GM12872 (cell line): ENCODE measurements at regions not wholly inside any gene's neighbourhood (a gene's known extent, or its start where the extent isn't known, plus 50 kb on each side); places are given as distances from the start of the nearest gene placed in this dataset.

Experiments
- CTCF ChIP-seq: IDR thresholded peaks from 3 replicates; pipeline ENCODE4 v1.5.1; 2011; ENCODE audit warnings: low read depth, mild to moderate bottlenecking, low read length, moderate library complexity; ENCODE audit not compliant: insufficient read depth

GRCh38 chr2:180542511-180542910, 437.9 kb upstream of the UBE2E3 start:
- TF ChIP-seq CTCF = no peak

GRCh38 chr2:180540761-180541160, 439.6 kb upstream of the UBE2E3 start:
- TF ChIP-seq CTCF = no peak

- no peak for TF ChIP-seq CTCF
Observed at GRCh38 chr2:180539541-180539940, 440.9 kb upstream of the UBE2E3 start.

GRCh38 chr2:180535289-180535688, 445.1 kb upstream of the UBE2E3 start:
- no peak for TF ChIP-seq CTCF

- TF ChIP-seq CTCF = no peak
Observed at GRCh38 chr2:180524499-180524898, 455.9 kb upstream of the UBE2E3 start.

- no peak for TF ChIP-seq CTCF
Observed at GRCh38 chr2:180523621-180524340, 456.6 kb upstream of the UBE2E3 start.

GRCh38 chr2:180520921-180521581, 459.4 kb upstream of the UBE2E3 start:
- no peak for TF ChIP-seq CTCF
